NCI-H1694 treated with DMSO at 0.1 percent for 48 hours (cell line): ENCODE measurements at regions not wholly inside any gene's neighbourhood (a gene's known extent, or its start where the extent isn't known, plus 50 kb on each side); places are given as distances from the start of the nearest gene placed in this dataset.
"Not testable (repeated sequence)": the region's sequence is repeated elsewhere in the genome, so short reads cannot be mapped to it uniquely, and the experiment has no call there.

Experiments used
- DNase-seq: peaks from one replicate; lab custom pipeline; 2025; lab: John Stamatoyannopoulos, UW

DNA sequence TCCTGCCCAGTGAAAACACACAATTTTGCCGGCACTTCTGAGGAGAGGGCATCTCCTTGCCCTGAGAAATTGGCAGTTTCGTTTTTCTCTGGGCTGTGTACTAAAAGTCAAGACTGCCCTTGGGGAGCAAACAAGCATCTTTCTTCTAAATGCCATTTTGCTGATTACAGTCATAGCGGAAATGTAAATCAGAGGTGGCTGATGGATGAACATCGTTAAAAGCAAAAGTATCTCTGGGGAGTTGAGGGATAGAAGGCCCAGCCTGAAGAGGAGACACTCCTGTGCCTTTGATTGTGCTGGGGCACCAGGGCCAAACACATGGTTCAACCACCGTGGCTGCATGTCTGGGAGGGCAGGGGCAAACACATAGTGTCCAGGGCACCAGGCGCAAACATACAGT is 49.8 kb downstream of the ABCC12 start:
- no peak for DNase-seq

DNA sequence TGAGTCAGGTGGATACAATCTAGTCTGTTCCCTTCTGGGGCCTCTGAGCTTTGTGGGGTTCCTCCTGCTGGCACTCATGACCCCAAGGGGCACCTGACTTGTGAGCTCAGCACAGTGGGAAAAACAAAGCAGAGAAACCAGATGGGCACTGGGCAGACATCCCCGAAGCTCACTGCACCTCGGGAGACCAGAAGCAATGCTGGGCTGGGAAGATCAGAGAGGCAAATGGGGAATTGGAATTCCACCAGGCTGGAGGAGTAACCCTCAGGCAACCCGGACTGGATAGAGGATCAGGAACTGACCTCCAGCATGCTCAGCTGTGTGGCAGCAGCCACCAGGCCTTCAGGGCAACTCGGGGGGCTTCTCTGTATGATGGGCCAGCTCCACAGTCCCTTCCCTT is 50.3 kb downstream of the ABCC12 start:
- no peak for DNase-seq

DNA sequence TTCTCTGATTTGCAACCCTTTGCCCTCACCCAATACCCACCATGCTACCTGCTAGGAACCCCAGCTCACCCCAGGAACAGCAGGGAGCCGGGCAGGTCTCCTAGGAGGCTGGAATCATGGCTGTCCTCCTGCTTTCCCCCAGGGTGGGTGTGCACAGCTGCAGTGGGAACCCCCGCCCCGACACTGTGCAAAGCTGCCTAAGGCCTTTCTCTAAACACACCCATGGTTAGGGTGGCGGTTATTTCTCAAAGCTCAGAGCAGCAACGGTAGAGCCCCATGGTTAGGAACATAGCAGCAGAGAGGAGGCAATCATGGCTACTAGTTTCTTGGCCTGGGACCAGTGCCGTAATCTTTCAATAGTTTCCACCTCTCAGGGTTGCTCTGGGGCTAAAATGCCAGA is 52.2 kb downstream of the ABCC12 start:
- DNase-seq = no peak

DNA sequence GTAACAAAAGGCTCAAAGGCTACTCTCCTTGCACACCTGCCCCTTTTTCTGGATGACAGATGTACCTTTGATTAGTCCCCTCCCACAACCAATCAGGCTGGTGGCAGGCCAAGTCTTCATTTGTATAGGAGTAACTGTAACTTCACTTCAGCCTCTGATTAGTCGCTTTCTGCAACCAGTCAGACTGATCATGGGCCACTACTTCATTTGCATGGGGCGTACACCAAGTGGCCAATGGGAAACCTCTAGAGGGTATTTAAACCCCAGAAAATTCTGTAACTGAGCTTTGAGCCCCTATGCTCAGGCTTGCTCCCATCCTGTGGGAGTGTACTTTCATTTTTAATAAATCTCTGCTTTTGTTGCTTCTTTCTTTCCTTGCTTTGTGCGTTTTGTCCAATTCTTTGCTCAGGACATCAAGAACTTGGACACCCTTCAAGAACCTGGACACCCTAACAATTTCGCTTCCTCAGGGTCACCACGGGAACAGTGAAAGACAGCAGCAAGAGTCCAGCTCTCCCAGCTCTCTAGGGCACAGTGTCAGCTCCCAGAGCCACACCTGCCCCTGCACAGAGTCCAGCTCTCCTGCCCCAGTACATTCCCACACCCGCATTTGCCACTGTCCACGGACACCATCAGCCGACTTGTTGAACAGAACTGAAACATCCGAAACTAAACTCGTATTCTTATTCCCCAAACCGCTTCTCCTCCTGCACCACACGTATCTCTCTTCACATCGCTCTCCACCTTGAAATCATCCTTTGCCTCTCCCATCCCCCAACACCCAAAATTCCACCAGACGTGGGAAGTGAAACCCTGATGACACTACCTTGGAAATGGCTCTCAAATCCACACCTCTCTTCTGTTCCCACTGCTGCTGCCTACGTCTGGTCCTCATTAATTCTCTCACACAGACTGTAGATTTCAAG is 53.4 kb downstream of the ABCC12 start:
- DNase-seq = no peak

DNA sequence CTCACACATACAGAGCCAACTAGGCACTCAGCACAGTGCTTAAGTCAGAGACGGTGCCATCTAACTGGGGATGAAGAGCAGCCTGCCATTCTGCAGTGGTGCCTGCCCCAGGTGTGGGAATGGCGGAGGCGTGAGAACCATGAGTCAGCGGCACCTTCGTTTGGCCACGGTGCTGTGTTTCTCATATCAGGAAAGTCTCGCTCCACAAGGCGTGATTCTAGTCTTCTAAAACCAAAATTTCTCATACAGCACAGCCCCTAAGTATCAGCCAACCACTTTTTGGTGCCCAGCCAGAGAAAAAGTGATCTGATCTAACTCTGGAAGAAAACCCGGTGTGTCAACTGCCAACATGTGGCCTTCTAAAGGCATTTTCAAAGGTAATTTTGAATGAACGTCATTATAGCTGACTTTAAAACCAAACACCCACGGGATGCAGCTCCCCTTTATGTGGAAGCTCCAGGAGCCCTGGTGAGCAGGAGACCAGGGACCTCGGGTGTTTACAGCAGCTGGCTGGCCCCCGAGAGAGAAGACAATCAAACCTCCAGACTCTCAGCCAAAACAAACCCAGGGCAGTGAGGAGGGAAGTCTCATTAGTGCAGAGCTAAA is 54.6 kb downstream of the ABCC12 start:
- no peak for DNase-seq

DNA sequence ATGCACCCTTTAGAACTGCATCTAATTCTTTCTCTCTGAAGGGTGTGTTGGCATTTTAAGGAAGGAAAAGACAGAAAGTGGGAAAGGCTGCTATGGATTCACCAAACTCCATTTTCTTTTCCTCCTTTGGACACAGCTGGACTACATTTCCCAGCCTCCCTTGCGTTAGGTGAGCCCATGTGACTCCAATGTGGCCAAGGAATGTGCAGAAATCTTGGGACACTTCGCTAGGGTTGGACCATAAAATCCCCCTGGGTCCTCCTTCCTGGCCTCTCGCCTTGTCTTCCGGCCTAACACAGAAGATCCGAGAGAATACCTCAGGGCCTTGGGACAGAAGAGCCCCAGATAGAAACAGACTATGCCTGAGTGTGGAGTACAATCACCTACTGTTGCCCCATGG is 56.3 kb downstream of the ABCC12 start:
- DNase-seq = no peak

DNA sequence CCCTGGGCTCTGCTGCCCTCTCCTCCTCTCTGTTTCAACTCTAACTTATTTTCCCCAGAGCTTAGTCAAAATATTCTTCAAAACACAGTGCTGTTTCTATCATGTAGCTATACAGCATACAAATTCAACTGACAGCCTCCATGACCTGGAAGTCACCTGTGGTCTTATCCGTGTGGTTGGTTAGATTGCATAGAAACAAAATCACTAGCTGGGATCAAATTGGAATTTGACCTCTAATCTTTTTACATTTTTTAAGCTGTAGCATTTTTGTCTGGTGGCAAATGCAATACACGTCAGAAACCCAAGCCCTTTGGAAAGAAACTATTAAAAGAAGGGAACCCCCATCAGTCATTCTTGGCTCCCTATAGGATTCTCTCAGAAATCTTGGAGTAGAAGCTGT is 57.3 kb downstream of the ABCC12 start:
- DNase-seq = no peak

DNA sequence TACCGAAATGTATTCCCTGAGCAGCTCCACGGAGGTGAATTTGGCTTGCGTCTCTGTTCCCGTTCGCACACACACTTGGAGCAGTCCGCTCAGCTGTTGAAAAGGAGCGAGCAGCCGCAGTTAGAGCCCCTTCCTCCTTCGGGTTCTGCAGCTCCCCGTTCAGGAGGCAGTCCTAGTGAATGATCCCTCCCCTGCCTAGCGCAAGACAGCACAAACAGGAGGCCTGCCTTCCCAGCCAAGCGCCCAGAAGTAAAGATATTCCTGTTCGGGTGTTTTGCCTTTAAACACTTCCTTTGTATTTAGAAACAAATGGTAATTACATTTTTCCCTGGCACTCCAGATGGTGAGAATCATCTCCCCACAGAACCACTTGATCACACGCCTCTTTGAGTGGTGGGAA is 64.7 kb downstream of the ABCC12 start:
- DNase-seq = no peak

DNA sequence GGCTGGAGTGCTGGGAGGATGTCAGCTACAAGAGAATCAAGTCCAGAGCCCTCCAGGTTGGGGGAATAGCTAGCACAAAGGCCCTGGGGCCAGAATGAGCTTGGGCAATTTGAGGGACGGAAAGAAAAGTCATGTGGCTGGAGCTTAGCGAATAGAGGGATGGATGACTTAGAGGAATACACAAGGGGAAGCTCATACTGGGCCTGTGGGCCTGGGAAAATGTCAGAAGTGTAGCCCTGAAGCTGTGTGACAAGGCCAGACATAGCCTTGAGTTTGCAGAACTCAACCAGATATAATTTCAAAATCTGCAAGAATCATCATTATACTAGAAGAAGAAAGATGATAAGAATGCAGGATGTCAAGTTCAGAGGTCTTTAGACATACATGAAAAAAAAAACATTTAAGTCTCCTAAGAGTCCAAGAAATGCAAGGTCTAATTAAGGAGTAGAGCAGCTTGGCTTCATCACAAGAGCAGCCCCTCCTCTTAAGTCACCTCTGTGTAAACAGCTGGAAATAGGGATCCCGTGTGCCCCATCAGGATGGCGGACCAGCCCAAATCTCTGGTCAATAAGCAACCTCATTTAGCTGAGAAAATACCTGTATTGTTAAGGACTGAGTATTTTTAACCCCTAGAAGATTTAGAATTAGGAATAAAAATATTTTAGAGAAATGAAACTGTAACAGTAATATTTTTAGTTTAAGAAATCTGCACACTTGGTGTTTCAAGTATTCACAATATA is 66.6 kb downstream of the ABCC12 start:
- DNase-seq = no peak

DNA sequence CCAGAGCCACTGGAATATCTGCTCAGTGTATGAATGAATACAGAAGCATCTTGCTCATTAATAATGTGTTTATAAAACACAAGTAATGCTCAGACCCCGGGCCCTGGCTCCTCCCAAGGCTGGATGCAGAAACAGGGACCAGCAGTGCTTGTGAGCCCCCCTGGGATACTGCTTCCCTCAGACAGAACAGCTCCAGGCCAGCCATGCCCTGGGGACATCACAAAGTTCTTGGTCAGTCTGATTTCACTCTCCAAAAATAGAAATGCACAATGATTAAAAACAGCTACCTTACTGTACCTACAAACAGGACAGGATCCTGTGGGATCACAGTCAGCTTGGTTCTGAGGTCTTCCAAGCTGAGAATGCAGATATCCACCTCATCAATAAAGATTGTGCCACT is 68.2 kb downstream of the ABCC12 start:
- DNase-seq = no peak

DNA sequence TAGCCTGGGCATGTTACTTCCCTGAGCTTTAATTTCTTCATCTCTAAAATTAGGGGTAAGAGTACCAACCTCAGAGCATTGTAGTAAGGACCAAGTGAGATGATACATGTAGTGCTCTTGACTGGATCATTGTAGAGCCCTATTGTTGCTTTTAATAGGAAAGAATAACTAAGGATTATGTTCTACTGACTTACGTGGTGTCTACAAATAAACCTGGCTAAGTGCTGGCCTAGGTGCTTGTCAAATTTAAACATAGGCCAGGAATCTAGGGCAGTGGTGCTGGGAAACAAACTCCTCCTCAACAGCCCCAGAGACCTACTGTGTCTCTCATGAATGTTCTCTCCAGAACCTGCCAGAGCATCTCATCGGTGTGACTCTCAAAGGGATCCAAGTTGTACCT is 69.4 kb downstream of the ABCC12 start:
- no peak for DNase-seq

DNA sequence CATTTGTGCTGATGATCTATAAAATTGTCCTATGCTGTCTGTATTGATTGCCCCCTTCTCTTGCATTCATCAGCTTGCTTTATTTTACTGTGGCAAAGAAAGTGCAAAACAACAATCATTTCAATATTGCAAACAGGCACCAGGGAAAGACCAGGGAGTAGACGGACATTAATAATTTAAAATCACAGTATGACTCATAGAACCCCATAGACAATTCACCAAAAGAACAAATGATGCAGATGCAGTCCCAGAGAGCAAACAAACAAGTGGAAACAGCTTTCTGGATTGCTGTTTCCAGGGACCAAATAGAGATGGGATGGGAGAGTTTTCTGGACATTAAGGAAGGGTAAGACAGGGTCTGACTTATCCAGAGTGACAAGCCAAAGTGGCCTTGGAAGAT is 70.1 kb downstream of the ABCC12 start:
- DNase-seq = no peak

DNA sequence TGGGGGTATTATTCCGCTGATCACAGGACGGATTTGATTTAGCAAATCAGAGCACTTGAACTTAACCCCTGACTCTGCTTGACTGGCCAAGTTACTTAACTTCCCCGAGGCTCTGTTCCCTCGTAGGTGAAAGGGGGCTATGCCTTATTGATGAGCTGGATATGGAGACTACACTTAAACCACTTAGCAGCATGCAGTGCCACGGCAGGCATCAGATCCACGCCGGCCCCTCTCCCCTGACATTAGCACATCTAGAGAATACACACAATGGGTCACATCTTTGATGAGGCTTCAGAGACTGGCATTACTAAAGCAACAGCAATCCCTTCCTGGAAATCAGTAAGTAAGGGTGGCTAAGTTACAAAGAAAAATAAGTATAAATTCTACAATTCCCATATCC is 71.0 kb downstream of the ABCC12 start:
- no peak for DNase-seq

DNA sequence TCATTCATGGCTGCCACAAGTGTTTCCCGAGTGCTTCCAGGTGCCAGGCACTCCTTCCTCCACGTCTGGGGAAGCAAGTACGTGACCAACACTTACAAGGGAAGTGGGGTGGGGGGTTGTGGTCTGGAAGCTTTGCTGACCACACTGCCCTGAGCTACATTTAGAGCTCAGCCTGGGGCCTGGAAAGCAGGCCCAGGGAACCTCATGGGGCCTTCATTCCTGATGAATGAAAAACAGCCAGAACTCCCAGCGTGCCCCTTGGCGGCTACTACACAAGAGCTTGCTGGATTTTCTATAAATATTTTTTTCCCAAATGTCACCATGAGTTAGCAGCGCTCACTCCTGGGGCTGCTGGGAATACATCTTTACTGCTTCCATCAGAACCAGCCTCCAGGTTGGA is 73.3 kb downstream of the ABCC12 start:
- DNase-seq = no peak

DNA sequence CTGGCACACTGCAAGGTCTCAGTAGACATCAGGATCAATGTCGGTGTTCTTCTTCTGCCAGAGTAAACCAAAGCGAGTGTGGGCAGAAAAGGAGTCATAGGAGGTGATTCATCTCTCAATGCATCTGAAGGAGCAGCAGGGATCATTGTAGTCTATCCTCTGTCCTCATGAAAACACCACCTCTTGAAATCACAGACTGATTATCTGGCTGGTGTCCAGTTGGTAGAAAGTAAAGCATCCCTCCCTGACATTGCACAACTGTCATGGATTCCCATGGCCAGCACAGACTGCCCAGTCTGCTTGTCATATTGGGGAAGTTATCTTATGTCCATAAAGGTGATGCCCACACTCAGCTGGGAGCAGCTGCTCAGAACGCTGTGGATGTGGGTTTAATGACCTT is 74.1 kb downstream of the ABCC12 start:
- no peak for DNase-seq

DNA sequence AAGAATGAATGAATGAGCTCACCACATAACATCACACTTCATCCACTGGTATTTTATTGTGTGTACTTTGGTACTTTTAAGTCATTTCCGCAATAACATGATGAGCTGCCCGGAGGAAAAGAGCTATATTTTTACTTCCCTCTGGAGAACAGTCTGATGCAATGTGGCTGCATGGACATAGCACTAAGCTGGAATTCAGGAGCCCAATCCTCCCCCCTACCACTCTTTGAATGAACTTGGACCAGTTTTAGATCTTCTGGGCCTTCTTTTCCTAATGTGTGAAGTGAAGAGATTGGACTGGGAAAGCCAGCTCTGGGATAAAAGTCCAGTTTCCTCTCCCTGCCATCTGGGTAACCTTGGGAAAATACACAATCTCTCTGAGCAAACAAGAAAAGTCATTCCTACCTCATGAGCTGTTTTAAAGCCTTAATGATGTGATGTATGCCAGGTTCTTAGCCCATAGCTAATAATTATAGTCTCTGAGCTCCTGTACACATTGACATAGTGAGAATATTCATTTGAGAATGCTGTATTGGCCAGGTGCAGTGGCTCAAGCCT is 79.3 kb downstream of the ABCC12 start:
- no peak for DNase-seq

DNA sequence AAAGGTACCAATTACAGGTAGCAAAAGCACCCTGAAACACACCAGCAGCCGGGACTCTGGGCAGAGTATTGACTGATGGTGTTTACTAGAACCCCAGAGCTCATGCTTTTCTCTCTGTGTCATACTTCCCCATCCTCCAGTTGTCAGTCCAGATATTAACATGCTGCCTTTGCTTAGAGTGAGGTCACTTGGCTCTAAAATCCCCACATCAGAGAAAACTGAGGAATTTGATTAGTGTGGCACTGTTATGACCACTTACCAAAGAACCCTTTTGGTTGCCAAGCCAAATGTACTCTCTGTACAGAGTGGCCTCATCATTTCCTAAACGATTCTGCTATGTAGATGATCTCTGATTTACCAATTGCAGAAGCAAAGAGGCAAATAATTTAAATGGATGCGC is 80.4 kb downstream of the ABCC12 start:
- no peak for DNase-seq

DNA sequence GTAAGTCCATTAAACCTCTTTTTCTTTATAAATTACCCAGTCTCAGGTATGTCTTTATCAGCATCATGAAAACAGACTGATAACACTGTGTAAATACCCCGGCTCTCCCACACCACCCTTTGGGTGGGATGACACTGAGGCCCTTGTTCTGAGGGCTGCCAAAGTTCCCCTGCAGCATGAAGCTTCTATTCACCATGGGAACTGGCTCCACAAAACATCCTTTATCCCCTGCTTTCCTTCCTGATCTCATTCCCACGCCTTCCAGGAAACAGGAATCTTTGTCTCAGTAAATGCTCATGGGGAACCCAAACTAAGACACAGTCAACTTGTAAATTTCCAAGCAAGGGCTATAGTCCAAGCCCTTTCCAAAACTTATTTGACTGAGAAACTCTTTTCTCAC is 88.4 kb downstream of the ABCC12 start:
- DNase-seq = no peak

DNA sequence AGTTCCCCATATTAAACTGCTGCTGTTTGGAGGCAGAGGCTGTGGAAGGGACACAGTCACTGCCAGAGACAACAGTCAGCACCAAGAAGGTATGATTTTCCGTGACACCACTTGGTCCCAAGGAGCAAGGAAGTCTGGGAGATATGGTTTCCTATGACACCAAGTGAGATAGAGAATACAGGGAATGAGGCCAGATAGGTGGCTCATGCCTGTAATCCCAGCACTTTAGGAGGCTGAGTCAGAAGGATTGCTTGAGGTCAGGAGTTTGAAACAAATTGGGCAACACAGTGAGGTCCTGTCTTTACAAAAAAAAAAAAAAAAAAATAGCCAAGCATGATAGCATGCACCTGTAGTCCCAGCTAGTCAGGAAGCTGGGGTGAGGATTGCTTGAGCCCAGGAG is 90.8 kb downstream of the ABCC12 start:
- DNase-seq = no peak

DNA sequence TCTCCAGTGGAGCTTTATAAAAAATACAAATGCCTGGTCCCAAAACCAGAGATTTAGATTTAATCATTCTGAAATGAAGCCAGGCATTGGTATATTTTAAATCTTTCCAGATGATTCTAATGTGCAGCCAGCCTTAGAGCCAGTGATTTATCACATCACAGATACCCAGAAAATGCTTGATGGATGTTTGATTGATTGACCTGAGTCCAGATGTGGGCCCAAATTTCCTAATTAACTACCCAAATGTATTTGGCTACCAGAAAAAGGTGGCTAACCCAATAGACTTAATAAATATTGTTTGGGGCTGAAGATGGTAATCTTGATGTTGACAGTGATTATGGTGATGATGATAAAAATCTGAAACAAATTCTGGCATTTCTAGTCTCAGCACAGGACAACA is 93.1 kb downstream of the ABCC12 start:
- DNase-seq = no peak

DNA sequence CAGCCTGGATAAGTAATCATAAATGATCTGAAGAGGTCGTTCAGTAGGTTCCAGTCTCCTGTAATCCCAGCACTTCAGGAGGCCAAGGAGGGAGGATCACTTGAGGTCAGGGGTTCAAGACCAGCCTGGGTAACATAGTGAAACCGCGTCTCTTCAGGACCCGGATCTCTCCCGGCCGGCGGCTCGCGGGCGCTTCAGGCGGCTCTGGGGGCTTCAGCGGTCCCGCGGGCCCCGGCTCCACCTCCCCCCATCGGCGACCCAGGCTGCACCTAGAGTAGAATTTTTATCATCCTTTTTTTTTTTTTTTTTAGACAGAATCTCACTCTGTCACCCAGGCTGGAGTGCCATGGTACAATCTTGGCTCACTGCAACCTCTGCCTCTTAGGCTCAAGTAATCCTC is 95.9 kb downstream of the ABCC12 start:
- no peak for DNase-seq

DNA sequence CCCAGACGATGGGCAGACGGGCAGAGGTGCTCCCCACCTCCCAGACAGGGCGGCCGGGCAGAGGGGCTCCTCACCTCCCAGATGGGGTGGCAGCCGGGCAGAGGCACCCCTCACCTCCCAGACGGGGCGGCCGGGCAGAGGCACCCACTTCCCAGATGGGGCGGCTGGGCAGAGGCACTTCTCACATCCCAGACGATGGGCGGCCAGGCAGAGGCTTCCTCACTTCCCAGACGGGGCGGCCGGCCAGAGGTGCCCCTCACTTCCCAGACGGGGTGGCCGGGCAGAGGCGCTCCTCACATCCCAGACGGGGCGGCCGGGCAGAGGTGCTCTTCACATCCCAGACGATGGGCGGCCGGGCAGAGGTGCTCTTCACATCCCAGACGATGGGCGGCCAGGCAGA is 96.6 kb downstream of the ABCC12 start:
- DNase-seq = not testable (repeated sequence)

DNA sequence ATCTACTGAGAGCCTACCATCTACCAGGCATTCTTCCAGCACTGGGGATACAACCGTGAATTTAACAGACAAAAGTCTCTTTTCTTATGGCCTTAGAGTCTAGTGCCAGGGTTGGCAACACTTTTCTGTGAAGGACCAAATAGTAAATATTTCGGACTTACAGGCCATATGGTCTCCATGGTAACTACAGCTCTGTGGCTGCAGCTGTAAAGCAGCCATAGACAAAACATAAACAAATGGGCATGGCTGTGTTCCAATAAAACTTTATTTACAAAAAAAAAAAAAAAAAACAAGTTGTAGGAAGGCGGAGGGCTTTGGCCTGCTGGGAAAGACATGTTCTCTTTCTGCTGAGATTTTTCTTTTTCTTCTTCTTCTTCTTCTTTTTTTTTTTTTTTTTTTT is 98.7 kb downstream of the ABCC12 start:
- DNase-seq = peak; percentile 0
